ENCODE measurements at regions not wholly inside any gene's neighbourhood (a gene's known extent, or its start where the extent isn't known, plus 50 kb on each side); places are given as distances from the start of the nearest gene placed in this dataset.

DNA sequence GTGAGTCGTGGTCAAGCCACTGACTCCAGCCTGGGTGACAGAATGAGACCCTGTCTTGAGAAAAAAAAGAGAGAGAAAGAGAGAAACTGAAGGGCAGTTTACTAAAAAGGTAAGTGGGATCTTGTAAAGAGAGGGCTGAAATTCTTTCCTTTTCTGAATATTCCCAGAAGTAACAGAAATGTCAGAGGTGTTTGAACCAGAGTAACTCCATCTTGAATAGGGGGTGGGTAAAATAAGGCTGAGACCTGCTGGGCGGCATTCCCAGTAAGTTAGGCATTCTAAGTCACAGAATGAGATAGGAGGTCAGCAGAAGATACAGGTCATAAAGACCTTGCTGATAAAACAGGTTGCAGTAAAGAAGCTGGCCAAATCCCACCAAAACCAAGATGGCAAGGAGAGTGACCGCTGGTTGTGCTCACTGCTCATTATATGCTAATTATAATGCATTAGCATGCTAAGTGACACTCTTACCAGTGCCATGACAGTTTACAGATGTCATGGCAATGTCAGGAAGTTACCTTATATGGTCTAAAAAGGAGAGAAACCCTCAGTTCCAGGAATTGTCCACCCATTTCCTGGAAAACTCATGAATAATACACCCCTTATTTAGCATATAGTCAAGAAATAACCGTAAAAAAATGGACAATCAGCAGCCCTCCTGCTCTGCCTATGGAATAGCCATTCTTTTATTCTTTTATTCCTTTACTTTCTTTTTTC lies 1334.3 kb upstream of the ZEB2 start:
- ATAC-seq (no peak), DNase-seq (no peak)
- Histone ChIP-seq H3K36me3 (no peaks in the 10 kb centered on the region), H3K4me3 (no peak overlapping the region), H3K4me1 (no peaks in the 10 kb centered on the region), H3K27me3 (no peaks in the 10 kb centered on the region), H3K27ac (no peak overlapping the region), H3K9me3 (no peaks in the 10 kb centered on the region)
- intact Hi-C loops (cut with DNase I), result no loop called here
- TF ChIP-seq, protein P1, sequence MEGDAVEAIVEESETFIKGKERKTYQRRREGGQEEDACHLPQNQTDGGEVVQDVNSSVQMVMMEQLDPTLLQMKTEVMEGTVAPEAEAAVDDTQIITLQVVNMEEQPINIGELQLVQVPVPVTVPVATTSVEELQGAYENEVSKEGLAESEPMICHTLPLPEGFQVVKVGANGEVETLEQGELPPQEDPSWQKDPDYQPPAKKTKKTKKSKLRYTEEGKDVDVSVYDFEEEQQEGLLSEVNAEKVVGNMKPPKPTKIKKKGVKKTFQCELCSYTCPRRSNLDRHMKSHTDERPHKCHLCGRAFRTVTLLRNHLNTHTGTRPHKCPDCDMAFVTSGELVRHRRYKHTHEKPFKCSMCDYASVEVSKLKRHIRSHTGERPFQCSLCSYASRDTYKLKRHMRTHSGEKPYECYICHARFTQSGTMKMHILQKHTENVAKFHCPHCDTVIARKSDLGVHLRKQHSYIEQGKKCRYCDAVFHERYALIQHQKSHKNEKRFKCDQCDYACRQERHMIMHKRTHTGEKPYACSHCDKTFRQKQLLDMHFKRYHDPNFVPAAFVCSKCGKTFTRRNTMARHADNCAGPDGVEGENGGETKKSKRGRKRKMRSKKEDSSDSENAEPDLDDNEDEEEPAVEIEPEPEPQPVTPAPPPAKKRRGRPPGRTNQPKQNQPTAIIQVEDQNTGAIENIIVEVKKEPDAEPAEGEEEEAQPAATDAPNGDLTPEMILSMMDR (IDR thresholded peaks at IDR 0.05), result no peak

DNA sequence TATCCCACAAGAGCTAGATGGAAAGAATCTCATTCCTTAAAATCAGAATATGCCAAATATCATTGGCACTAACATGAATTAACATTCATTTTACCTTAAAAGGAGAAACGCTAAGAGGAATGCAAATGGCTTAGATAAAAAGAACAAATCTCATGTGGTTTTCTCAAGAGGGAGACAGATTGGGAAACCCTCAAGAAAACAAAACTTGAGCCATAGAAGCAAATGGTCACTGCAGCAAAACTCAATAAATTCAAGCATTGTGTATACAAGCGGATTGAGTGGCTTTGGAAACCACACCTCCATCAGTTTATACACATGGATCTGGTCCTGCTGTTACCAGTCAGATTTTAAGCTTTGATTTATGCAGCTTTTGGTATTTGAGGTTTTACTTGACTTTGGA lies 1331.8 kb upstream of the ZEB2 start:
- no peaks in the 10 kb centered on the region for H3K9me3 ChIP-seq
- no peaks in the 10 kb centered on the region for H3K4me1 ChIP-seq
- intact Hi-C loops (cut with DNase I), result no loop called here
- no peaks in the 10 kb centered on the region for H3K27me3 ChIP-seq
- no peak overlapping the region for H3K4me3 ChIP-seq
- no peak overlapping the region for H3K27ac ChIP-seq
- no peaks in the 10 kb centered on the region for H3K36me3 ChIP-seq
- ATAC-seq, result no peak
- no peak for DNase-seq
- TF ChIP-seq, protein P1 (IDR thresholded peaks at IDR 0.05), result no peak

DNA sequence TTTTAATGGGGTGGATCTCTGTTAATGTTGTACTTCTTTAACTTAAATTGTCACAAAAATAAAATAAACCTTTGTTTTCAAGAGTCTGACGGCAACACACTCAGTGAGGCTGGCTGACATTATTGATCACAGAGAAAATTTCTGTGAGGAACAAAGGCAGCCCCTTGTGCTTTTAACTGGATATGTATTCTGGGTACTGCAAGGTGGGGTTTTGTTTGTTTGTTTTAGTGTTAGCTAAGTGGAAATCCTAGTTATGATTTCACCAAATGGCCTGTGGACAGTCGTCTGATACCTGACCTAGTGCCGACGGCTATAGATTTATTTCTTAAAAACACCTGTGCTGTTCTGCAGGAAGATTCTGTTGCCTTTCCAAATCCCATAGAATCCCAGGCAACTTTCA lies 1329.5 kb upstream of the ZEB2 start:
- intact Hi-C loops (cut with DNase I), result no loop called here
- no peaks in the 10 kb centered on the region for H3K9me3 ChIP-seq
- no peak overlapping the region for H3K27ac ChIP-seq
- H3K4me1 ChIP-seq, result no peaks in the 10 kb centered on the region
- no peaks in the 10 kb centered on the region for H3K36me3 ChIP-seq
- TF ChIP-seq, protein P1 (IDR thresholded peaks at IDR 0.05), result no peak
- no peak for DNase-seq
- H3K27me3 ChIP-seq, result no peaks in the 10 kb centered on the region
- H3K4me3 ChIP-seq, result no peak overlapping the region
- ATAC-seq, result no peak

DNA sequence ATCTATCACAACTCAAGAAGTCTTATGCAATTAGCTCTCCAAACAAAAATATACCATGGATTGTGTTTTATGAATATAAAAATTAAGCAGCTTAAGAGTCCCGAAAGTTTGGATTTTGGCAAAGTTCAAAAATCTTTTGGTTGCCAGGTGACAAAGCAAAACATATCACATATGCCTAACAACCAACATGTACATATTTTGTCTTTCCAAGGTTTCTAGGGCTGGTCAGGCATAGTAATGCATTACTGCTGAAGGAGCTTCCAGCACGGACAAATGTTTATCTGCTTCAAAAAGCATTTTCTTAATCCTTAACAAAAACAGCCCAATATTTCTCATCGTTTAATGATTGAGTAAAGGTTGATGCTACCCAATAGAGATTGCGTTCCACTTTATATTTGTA lies 1327.1 kb upstream of the ZEB2 start:
- H3K4me1 ChIP-seq, result no peaks in the 10 kb centered on the region
- no peak overlapping the region for H3K4me3 ChIP-seq
- H3K36me3 ChIP-seq, result no peaks in the 10 kb centered on the region
- peak overlapping the region in 1 of 2 donors; percentile 34 for H3K27ac ChIP-seq
- DNase-seq (peak in 2 of 4 donors; percentile 17 to 36), ATAC-seq (peak; percentile 25)
- intact Hi-C loops (cut with DNase I), result no loop called here
- TF ChIP-seq, protein P1 (IDR thresholded peaks at IDR 0.05), result no peak
- H3K27me3 ChIP-seq, result no peaks in the 10 kb centered on the region
- H3K9me3 ChIP-seq, result no peaks in the 10 kb centered on the region

DNA sequence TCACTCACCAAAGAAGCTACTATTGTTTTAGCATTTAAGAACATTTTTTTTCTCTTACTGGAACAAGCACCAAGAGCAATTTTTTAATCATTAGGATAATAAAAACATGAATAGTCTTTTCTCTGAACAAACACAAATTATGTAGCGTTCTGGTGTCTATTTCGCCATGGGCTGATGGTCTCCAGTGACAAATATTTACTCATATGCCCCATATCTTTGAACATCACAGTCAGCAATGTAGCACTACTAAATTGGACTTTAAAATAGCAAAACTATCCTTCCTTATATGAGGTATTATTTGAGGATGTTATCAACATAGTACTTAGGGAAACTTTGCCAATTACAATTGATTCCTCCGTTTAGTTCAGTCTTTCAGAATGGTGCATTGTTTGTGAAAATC lies 1326.0 kb upstream of the ZEB2 start:
- Histone ChIP-seq H3K27ac (no peak overlapping the region), H3K36me3 (no peaks in the 10 kb centered on the region), H3K27me3 (no peaks in the 10 kb centered on the region), H3K4me1 (no peaks in the 10 kb centered on the region), H3K9me3 (no peaks in the 10 kb centered on the region), H3K4me3 (no peak overlapping the region)
- TF ChIP-seq, protein P1 (IDR thresholded peaks at IDR 0.05), result no peak
- intact Hi-C loops (cut with DNase I), result no loop called here
- no peak for ATAC-seq
- DNase-seq, result no peak

Measured in left lung (tissue), 4 donors.